ENCODE measurements at regions not wholly inside any gene's neighbourhood (a gene's known extent, or its start where the extent isn't known, plus 50 kb on each side); places are given as distances from the start of the nearest gene placed in this dataset.
"Not testable (repeated sequence)": the region's sequence is repeated elsewhere in the genome, so short reads cannot be mapped to it uniquely, and the experiment has no call there.

GRCh38 chr20:7775072-7775471, 165.2 kb downstream of the HAO1 start:
- no peak overlapping the region for H3K27ac Mint-ChIP-seq
- peaks cover 4% of the 10 kb centered on the region for H3K9me3 Mint-ChIP-seq
- DNase-seq = no peak
- no peaks in the 10 kb centered on the region for H3K36me3 Mint-ChIP-seq
- H3K4me1 Mint-ChIP-seq = no peaks in the 10 kb centered on the region
- H3K4me3 Mint-ChIP-seq = no peak overlapping the region
- H3K27me3 Mint-ChIP-seq = no peaks in the 10 kb centered on the region

- H3K4me1 Mint-ChIP-seq = no peaks in the 10 kb centered on the region
- no peak for DNase-seq
- no peaks in the 10 kb centered on the region for H3K27me3 Mint-ChIP-seq
- H3K4me3 Mint-ChIP-seq = no peak overlapping the region
- no peak overlapping the region for H3K27ac Mint-ChIP-seq
- H3K36me3 Mint-ChIP-seq = no peaks in the 10 kb centered on the region
- H3K9me3 Mint-ChIP-seq = peaks cover 4% of the 10 kb centered on the region
Measured at GRCh38 chr20:7776148-7776547, 164.1 kb downstream of the HAO1 start.

GRCh38 chr20:7790189-7790588, 150.1 kb downstream of the HAO1 start:
- Mint-ChIP-seq H3K4me1 (no peaks in the 10 kb centered on the region), H3K4me3 (no peak overlapping the region), H3K27ac (no peak overlapping the region), H3K36me3 (no peaks in the 10 kb centered on the region), H3K27me3 (no peaks in the 10 kb centered on the region), H3K9me3 (no peaks in the 10 kb centered on the region)
- DNase-seq = no peak

GRCh38 chr20:7792150-7792869, 147.9 kb downstream of the HAO1 start:
- H3K36me3 Mint-ChIP-seq = no peaks in the 10 kb centered on the region
- H3K4me1 Mint-ChIP-seq = no peaks in the 10 kb centered on the region
- H3K27me3 Mint-ChIP-seq = no peaks in the 10 kb centered on the region
- no peak for DNase-seq
- no peak overlapping the region for H3K4me3 Mint-ChIP-seq
- peaks cover 2% of the 10 kb centered on the region for H3K9me3 Mint-ChIP-seq
- no peak overlapping the region for H3K27ac Mint-ChIP-seq

- peaks cover 2% of the 10 kb centered on the region for H3K9me3 Mint-ChIP-seq
- H3K27me3 Mint-ChIP-seq = no peaks in the 10 kb centered on the region
- no peaks in the 10 kb centered on the region for H3K4me1 Mint-ChIP-seq
- no peak for DNase-seq
- H3K4me3 Mint-ChIP-seq = no peak overlapping the region
- no peak overlapping the region for H3K27ac Mint-ChIP-seq
- no peaks in the 10 kb centered on the region for H3K36me3 Mint-ChIP-seq
Measured at GRCh38 chr20:7798176-7798575, 142.1 kb downstream of the HAO1 start.

DNA sequence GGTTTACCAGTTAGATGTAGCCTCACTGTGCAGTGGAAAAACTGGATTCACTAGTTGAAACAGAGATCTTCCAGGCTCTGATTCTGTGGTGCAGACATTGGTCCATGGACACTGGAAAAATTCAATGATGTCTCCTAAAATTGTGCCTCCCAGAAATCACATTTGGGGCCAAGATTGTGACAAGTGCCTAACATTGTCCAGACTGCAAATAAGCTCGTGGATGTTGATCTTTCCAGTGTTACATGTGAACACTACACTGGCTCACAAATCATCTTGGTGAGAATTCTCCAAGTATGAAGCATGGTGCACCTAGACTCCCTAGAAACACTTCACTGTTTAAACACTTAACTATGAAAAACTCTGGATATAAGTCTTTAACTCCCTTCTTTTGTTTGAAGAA, 140.4 kb downstream of the HAO1 start:
- no peaks in the 10 kb centered on the region for H3K4me1 Mint-ChIP-seq
- no peak overlapping the region for H3K27ac Mint-ChIP-seq
- H3K27me3 Mint-ChIP-seq = no peaks in the 10 kb centered on the region
- no peak for DNase-seq
- H3K4me3 Mint-ChIP-seq = no peak overlapping the region
- H3K9me3 Mint-ChIP-seq = peaks cover 4% of the 10 kb centered on the region
- no peaks in the 10 kb centered on the region for H3K36me3 Mint-ChIP-seq

DNA sequence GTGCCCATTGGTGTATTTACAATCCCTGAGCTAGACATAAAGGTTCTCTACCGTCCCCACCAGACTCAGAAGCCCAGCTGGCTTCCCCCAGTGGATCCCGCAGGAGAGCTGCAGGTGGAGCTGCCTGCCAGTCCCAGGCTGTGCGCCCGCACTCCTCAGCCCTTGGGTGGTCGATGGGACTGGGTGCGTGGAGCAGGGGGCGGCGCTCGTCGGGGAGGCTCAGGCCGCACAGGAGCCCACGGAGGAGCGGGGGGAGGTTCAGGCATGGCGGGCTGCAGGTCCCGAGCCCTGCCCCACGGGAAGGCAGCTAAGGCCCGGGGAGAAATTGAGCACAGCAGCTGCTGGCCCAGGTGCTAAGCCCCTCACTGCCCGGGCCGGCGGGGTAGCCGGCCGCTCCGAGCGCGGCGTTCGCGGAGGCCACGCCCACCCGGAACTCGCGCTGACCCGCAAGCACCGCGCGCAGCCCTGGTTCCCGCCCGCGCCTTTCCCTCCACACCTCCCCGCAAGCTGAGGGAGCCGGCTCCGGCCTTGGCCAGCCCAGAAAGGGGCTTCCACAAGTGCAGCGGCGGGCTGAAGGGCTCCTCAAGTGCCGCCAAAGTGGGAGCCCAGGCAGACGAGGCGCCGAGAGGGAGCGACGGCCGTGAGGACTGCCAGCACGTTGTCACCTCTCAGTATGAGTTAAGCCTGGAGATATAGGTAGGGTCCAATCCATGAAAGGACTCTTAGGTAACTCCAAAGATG, 136.7 kb downstream of the HAO1 start:
- H3K27ac Mint-ChIP-seq, H3K36me3 Mint-ChIP-seq, H3K27me3 Mint-ChIP-seq, DNase-seq, H3K4me3 Mint-ChIP-seq, H3K4me1 Mint-ChIP-seq: not testable (repeated sequence)
- H3K9me3 Mint-ChIP-seq = peaks cover 12% of the 10 kb centered on the region

DNA sequence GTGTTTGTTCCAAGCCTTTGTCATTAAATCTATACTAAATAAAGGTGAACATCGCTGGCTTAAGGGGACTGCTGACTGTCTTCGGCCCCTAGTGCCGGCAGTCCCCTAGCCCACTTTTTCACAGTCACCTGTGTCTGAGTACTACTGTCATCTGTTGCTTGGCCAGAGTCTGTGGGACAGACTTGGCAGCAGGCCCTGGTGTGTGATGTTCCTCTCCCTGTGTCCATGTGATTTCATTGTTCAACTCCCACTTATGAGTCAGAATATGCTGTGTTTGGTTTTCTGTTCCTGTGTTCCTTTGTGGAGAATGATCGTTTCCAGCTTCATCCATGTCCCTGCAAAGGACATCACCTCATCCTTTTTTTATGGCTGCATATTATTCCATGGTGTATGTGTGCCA, 133.4 kb downstream of the HAO1 start:
- H3K36me3 Mint-ChIP-seq = no peaks in the 10 kb centered on the region
- no peak overlapping the region for H3K27ac Mint-ChIP-seq
- H3K9me3 Mint-ChIP-seq = peaks cover 24% of the 10 kb centered on the region
- no peaks in the 10 kb centered on the region for H3K4me1 Mint-ChIP-seq
- H3K27me3 Mint-ChIP-seq = no peaks in the 10 kb centered on the region
- DNase-seq = no peak
- H3K4me3 Mint-ChIP-seq = no peak overlapping the region

- H3K27ac Mint-ChIP-seq = no peak overlapping the region
- DNase-seq = no peak
- H3K27me3 Mint-ChIP-seq = no peaks in the 10 kb centered on the region
- H3K9me3 Mint-ChIP-seq = no peaks in the 10 kb centered on the region
- H3K36me3 Mint-ChIP-seq = no peaks in the 10 kb centered on the region
- H3K4me3 Mint-ChIP-seq = no peak overlapping the region
- H3K4me1 Mint-ChIP-seq = no peaks in the 10 kb centered on the region
Measured at GRCh38 chr20:7817286-7817685, 123.0 kb downstream of the HAO1 start.

- H3K4me1 Mint-ChIP-seq = no peaks in the 10 kb centered on the region
- no peaks in the 10 kb centered on the region for H3K27me3 Mint-ChIP-seq
- H3K9me3 Mint-ChIP-seq = peaks cover 5% of the 10 kb centered on the region
- H3K4me3 Mint-ChIP-seq = no peak overlapping the region
- DNase-seq = no peak
- H3K27ac Mint-ChIP-seq = no peak overlapping the region
- no peaks in the 10 kb centered on the region for H3K36me3 Mint-ChIP-seq
Measured at GRCh38 chr20:7818477-7818876, 121.8 kb downstream of the HAO1 start.

DNA sequence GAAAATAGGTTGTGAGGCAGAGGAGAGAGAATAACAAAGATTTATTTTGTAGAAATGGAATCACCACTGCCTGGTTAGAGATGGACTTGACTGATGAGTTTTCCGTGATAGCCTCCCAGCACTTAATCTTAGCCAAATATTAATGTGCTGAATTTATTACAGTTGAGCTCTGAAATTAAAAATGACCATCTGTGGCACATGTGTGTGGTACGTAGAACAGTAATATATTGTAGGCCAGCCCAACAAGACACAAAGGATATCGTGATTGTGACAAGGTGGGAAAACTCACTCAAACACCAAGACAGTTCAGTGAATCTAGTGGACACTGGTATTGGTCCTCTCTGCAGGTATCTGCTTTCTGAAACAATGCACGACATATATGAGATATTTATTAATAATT, 119.4 kb downstream of the HAO1 start:
- no peak overlapping the region for H3K4me3 Mint-ChIP-seq
- no peaks in the 10 kb centered on the region for H3K4me1 Mint-ChIP-seq
- DNase-seq = no peak
- no peaks in the 10 kb centered on the region for H3K36me3 Mint-ChIP-seq
- H3K27ac Mint-ChIP-seq = no peak overlapping the region
- H3K27me3 Mint-ChIP-seq = no peaks in the 10 kb centered on the region
- H3K9me3 Mint-ChIP-seq = peaks cover 5% of the 10 kb centered on the region

DNA sequence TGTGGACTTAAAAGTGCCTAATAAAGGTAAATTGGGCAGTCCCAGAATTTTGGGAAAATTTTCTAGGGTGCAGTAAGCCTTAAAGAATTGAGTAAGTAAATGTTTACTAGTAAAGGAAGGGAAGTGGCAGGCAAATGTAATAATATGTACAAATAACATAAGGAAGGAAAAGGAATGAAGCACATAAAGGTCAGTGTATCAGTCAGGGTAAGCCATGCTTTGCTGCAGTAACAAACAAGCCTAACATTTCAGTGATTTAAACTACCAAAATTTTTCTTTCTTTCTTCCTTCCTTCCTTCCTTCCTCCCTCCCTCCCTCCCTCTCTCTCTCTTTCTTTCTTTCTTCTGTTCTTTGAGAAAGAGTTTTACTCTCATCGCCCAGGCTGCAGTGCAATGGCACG, 117.5 kb downstream of the HAO1 start:
- H3K9me3 Mint-ChIP-seq = peaks cover 5% of the 10 kb centered on the region
- no peaks in the 10 kb centered on the region for H3K4me1 Mint-ChIP-seq
- no peak overlapping the region for H3K27ac Mint-ChIP-seq
- H3K36me3 Mint-ChIP-seq = no peaks in the 10 kb centered on the region
- DNase-seq = no peak
- H3K4me3 Mint-ChIP-seq = no peak overlapping the region
- H3K27me3 Mint-ChIP-seq = no peaks in the 10 kb centered on the region

DNA sequence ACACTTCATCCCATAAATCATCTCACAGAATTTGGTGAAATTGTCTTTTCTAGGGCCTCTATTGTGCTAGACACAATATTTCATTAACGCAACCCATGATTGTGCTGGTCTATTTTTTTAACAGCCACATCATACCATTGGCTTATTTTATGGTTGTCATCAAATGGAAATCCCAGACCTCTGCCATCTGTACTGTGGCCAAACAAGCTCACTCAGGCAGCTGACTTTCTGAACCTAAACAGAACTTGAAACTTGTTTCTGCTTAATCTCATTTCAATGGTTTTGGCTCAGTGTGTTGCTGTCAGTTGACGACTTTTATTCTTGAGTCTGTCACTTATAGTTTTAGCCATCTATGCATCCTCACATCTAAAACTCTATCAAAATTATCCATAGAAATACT, 111.8 kb downstream of the HAO1 start:
- Mint-ChIP-seq H3K36me3 (no peaks in the 10 kb centered on the region), H3K27ac (no peak overlapping the region), H3K9me3 (no peaks in the 10 kb centered on the region), H3K4me1 (no peaks in the 10 kb centered on the region), H3K27me3 (no peaks in the 10 kb centered on the region), H3K4me3 (no peak overlapping the region)
- no peak for DNase-seq

DNA sequence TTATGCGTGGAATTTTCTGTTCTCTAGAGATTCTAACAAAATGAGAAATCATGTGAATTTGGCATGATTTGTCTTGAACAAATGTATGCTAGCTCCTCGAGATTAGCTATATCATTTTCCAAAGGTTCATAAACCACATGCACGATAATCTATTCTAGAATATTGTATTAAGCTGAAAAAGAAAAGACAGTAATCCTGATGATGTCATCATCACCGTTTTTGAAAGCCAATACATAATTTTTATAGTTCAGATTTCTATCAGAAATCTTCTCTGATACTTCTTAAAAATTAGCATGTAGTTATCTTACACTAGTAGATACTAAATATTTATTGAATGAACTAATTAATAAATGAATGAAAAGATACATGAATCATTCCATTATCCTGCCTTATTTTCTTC, 111.2 kb downstream of the HAO1 start:
- no peak overlapping the region for H3K27ac Mint-ChIP-seq
- no peaks in the 10 kb centered on the region for H3K9me3 Mint-ChIP-seq
- no peak for DNase-seq
- H3K4me3 Mint-ChIP-seq = no peak overlapping the region
- H3K36me3 Mint-ChIP-seq = no peaks in the 10 kb centered on the region
- H3K4me1 Mint-ChIP-seq = no peaks in the 10 kb centered on the region
- H3K27me3 Mint-ChIP-seq = no peaks in the 10 kb centered on the region

DNA sequence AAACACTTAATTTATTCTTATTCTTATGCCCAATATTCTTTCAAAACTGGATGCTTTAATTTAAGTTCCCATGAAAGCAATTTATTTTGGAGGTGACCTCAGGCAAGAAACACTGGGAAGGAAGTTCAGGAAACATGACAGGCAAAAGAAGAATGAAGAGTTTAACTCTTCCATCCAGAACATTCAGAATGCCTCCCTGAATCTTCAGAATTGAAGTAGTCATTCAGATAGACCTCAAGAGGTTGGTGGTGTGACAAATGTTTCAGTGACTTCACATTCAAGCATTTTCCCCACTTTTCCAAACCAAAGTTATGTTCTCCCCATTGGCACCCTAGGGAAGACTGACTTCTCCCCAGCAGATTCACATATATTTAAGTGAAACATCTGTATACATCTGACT, 110.5 kb downstream of the HAO1 start:
- Mint-ChIP-seq H3K27ac (no peak overlapping the region), H3K4me3 (no peak overlapping the region), H3K36me3 (no peaks in the 10 kb centered on the region), H3K4me1 (no peaks in the 10 kb centered on the region), H3K9me3 (peaks cover 3% of the 10 kb centered on the region), H3K27me3 (no peaks in the 10 kb centered on the region)
- no peak for DNase-seq
